IMR-90 (cell line): ENCODE measurements at regions not wholly inside any gene's neighbourhood (a gene's known extent, or its start where the extent isn't known, plus 50 kb on each side); places are given as distances from the start of the nearest gene placed in this dataset.

Experiments used
- POLR2A ChIP-seq: IDR thresholded peaks from 2 replicates; pipeline ENCODE4 v1.6.1; 2012; ENCODE audit warnings: mild to moderate bottlenecking, low read depth, low read length
- RAD21 ChIP-seq: IDR thresholded peaks from 2 replicates; pipeline ENCODE4 v1.6.1; 2012; ENCODE audit warnings: low read length, improper control_type of control experiment
- SMC3 ChIP-seq: fragments of 150-350 bp; IDR thresholded peaks from 2 replicates; pipeline ENCODE4 v1.6.1; 2016; ENCODE audit warnings: low read depth, mild to moderate bottlenecking, antibody characterized with exemption, low read length, moderate library complexity
- TF ChIP-seq, protein P1 (sequence below): conservative IDR thresholded peaks from 2 replicates; pipeline ENCODE4 v1.5.1; 2012; ENCODE audit warnings: mild to moderate bottlenecking, low read depth, low read length, improper control_type of control experiment

DNA sequence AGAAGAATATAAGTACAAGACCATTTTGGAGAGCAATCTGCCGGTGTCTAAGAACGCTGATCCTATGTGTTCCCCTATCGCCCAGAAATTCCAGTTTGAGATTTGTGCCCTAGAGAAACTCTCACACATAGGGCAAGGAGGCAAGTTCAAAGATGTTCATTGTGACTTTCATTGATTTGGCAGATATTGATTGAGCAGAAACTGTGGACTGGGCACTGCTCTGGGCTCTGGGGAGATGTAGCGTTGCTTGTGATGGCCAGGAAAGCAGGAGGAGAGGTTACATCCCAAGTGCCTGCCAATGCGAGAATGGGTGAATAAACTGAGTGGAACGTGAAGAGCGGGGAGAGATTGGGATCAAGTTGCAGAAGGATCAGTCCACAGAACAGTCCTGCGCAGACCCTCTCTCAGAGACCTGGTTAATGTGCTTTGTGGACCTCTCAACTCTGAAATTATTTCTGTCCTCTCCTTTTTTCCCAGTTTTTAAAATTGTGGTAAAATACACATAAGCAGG is 123.9 kb upstream of the PEG3 start:
- TF ChIP-seq, protein P1, sequence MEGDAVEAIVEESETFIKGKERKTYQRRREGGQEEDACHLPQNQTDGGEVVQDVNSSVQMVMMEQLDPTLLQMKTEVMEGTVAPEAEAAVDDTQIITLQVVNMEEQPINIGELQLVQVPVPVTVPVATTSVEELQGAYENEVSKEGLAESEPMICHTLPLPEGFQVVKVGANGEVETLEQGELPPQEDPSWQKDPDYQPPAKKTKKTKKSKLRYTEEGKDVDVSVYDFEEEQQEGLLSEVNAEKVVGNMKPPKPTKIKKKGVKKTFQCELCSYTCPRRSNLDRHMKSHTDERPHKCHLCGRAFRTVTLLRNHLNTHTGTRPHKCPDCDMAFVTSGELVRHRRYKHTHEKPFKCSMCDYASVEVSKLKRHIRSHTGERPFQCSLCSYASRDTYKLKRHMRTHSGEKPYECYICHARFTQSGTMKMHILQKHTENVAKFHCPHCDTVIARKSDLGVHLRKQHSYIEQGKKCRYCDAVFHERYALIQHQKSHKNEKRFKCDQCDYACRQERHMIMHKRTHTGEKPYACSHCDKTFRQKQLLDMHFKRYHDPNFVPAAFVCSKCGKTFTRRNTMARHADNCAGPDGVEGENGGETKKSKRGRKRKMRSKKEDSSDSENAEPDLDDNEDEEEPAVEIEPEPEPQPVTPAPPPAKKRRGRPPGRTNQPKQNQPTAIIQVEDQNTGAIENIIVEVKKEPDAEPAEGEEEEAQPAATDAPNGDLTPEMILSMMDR: no peak
- TF ChIP-seq POLR2A (no peak), RAD21 (no peak), SMC3 (no peak)
